ENCODE measurements at regions not wholly inside any gene's neighbourhood (a gene's known extent, or its start where the extent isn't known, plus 50 kb on each side); places are given as distances from the start of the nearest gene placed in this dataset.

GRCh38 chr6:120558294-120558693, 776.0 kb downstream of the TBC1D32 start:
- Histone ChIP-seq H4K5ac (ENCODE audit: insufficient read length, low read depth, low read length) (no peak overlapping the region), H2BK12ac (ENCODE audit: insufficient read length, low read depth, low read length) (no peak overlapping the region), H3K4me1 (ENCODE audit: insufficient read depth, low read length) (no peaks in the 10 kb centered on the region), H3K56ac (ENCODE audit: insufficient read length, low read depth, low read length) (no peak overlapping the region), H2BK20ac (ENCODE audit: low read depth, low read length, poor library complexity, severe bottlenecking) (no peak overlapping the region), H3K14ac (ENCODE audit: insufficient read depth, low read length) (no peak overlapping the region), H3K4ac (ENCODE audit: low read depth, low read length) (no peak overlapping the region), H2AFZ (ENCODE audit: low read length) (no peak overlapping the region), H3K27me3 (ENCODE audit: insufficient read depth, low read length) (no peaks in the 10 kb centered on the region), H4K20me1 (ENCODE audit: control insufficient read depth, insufficient read depth, insufficient read length) (no peaks in the 10 kb centered on the region), H3K18ac (ENCODE audit: insufficient read length, low read depth, low read length) (no peak overlapping the region), H3K79me1 (ENCODE audit: insufficient read depth, low read depth, low read length, poor library complexity, severe bottlenecking) (no peaks in the 10 kb centered on the region), H2BK15ac (ENCODE audit: low read depth, low read length) (no peak overlapping the region), H3T11ph (ENCODE audit: low read length) (no peak overlapping the region), H3K23ac (ENCODE audit: insufficient read length, low read depth, low read length) (no peak overlapping the region), H4K91ac (ENCODE audit: insufficient read length, low read depth, low read length) (no peak overlapping the region), H3K9me3 (ENCODE audit: control insufficient read depth, low read depth, low read length) (no peaks in the 10 kb centered on the region), H3K4me2 (ENCODE audit: insufficient read depth, insufficient read length, low read length) (no peak overlapping the region), H2BK5ac (ENCODE audit: insufficient read length, low read length) (no peak overlapping the region), H4K8ac (replicated peaks; ENCODE audit: insufficient read length, low read depth, low read length) (no peak overlapping the region), H3K27ac (ENCODE audit: insufficient read length, low read depth, low read length) (no peak overlapping the region), H3K23me2 (ENCODE audit: insufficient read length, low read depth, low read length, poor library complexity, severe bottlenecking) (no peaks in the 10 kb centered on the region), H2BK120ac (ENCODE audit: low read depth, low read length, poor library complexity, severe bottlenecking) (no peak overlapping the region), H3K9ac (ENCODE audit: extremely low read depth, insufficient read length, low read length) (no peak overlapping the region), H3K79me2 (ENCODE audit: insufficient read depth, low read length) (no peaks in the 10 kb centered on the region), H2AK5ac (ENCODE audit: insufficient read length, low read length) (no peak overlapping the region)
- H3K9me3 Mint-ChIP-seq = no peaks in the 10 kb centered on the region
- no peak overlapping the region for H3K27ac Mint-ChIP-seq
- no CpG with 5 or more reads among the region's 2 CpGs for WGBS (ENCODE audit: extremely low coverage, insufficient read length, low lambda C conversion rate)
- TF ChIP-seq CTCF (conservative IDR thresholded peaks at IDR 0.05) = no peak
- no peak overlapping the region for H3K4me3 Mint-ChIP-seq
- H3K36me3 Mint-ChIP-seq (ENCODE audit: insufficient read depth in 1 of 3, low read depth in 3 of 3) = no peaks in the 10 kb centered on the region; a peak in 1 of 7 replicates
- peaks cover 8 to 12% of the 10 kb centered on the region in 2 experiments for H3K4me1 Mint-ChIP-seq
- no peaks in the 10 kb centered on the region for H3K27me3 Mint-ChIP-seq (ENCODE audit: low read depth)
- DNase-seq = no peak

Data from H9 (cell line).